Mucosa of rectum (tissue), 2 donors: ENCODE measurements at regions not wholly inside any gene's neighbourhood (a gene's known extent, or its start where the extent isn't known, plus 50 kb on each side); places are given as distances from the start of the nearest gene placed in this dataset.

Experiments used
- H3K27ac ChIP-seq, 2 donors: one replicate each; pipeline ENCODE4 v1.7.0; 2013; ENCODE audit warnings: inconsistent platforms in 2 of 2, low read depth in 2 of 2, low read length in 2 of 2
- H3K27me3 ChIP-seq, 2 donors: one replicate each; pipeline ENCODE4 v1.7.0; 2013; ENCODE audit warnings: low read length in 2 of 2; ENCODE audit not compliant: control insufficient read depth in 2 of 2, insufficient read depth in 2 of 2
- H3K36me3 ChIP-seq, 2 donors: one replicate each; pipeline ENCODE4 v1.7.0; 2013; ENCODE audit warnings: low read length in 2 of 2; ENCODE audit not compliant: control insufficient read depth in 2 of 2, insufficient read depth in 2 of 2
- H3K4me1 ChIP-seq, 2 donors: one replicate each; pipeline ENCODE4 v1.7.0; 2013; ENCODE audit warnings: low read length in 2 of 2, mild to moderate bottlenecking in 1 of 2; ENCODE audit not compliant: control insufficient read depth in 2 of 2, insufficient read depth in 2 of 2
- H3K4me3 ChIP-seq, 2 donors: one replicate each; pipeline ENCODE4 v1.7.0; 2013; ENCODE audit warnings: low read length in 2 of 2
- H3K9ac ChIP-seq, 2 donors: one replicate each; pipeline ENCODE4 v1.7.0; 2013; ENCODE audit warnings: low read length in 2 of 2, low read depth in 1 of 2, mild to moderate bottlenecking in 1 of 2
- H3K9me3 ChIP-seq, 2 donors: one replicate each; pipeline ENCODE4 v1.7.0; 2013; ENCODE audit warnings: low read length in 2 of 2; ENCODE audit not compliant: control insufficient read depth in 2 of 2
- donor health status: healthy.
- donor health status: Normal muscosa, but diverticular disease.

- Histone ChIP-seq H3K9ac (no peak overlapping the region), H3K4me3 (no peak overlapping the region), H3K9me3 (no peaks in the 10 kb centered on the region), H3K27ac (no peak overlapping the region), H3K36me3 (no peaks in the 10 kb centered on the region), H3K27me3 (no peaks in the 10 kb centered on the region), H3K4me1 (no peaks in the 10 kb centered on the region)
These were observed 67.0 kb upstream of the FOXC1 start for GRCh38 chr6:1542764-1543163.

- H3K36me3 ChIP-seq = no peaks in the 10 kb centered on the region
These were observed 65.7 kb upstream of the FOXC1 start for GRCh38 chr6:1544000-1544399.

GRCh38 chr6:1544603-1545002, 65.1 kb upstream of the FOXC1 start:
- Histone ChIP-seq H3K4me3 (no peak overlapping the region), H3K9ac (no peak overlapping the region), H3K27me3 (no peaks in the 10 kb centered on the region), H3K9me3 (no peaks in the 10 kb centered on the region), H3K36me3 (no peaks in the 10 kb centered on the region), H3K4me1 (no peaks in the 10 kb centered on the region), H3K27ac (no peak overlapping the region)

More at GRCh38 chr6:1544000-1544399, 65.7 kb upstream of the FOXC1 start:
- no peaks in the 10 kb centered on the region for H3K4me1 ChIP-seq
- no peaks in the 10 kb centered on the region for H3K27me3 ChIP-seq
- H3K9me3 ChIP-seq = no peaks in the 10 kb centered on the region
- no peak overlapping the region for H3K4me3 ChIP-seq
- no peak overlapping the region for H3K27ac ChIP-seq
- no peak overlapping the region for H3K9ac ChIP-seq

- Histone ChIP-seq H3K9ac (no peak overlapping the region), H3K9me3 (no peaks in the 10 kb centered on the region), H3K4me3 (no peak overlapping the region), H3K36me3 (no peaks in the 10 kb centered on the region), H3K4me1 (no peaks in the 10 kb centered on the region), H3K27ac (no peak overlapping the region), H3K27me3 (no peaks in the 10 kb centered on the region)
These were observed 64.1 kb upstream of the FOXC1 start for GRCh38 chr6:1545654-1546053.

- Histone ChIP-seq H3K9me3 (no peaks in the 10 kb centered on the region), H3K4me1 (no peaks in the 10 kb centered on the region), H3K27me3 (no peaks in the 10 kb centered on the region), H3K9ac (no peak overlapping the region), H3K36me3 (no peaks in the 10 kb centered on the region), H3K27ac (no peak overlapping the region), H3K4me3 (no peak overlapping the region)
These were observed 61.9 kb upstream of the FOXC1 start for GRCh38 chr6:1547785-1548184.

GRCh38 chr6:1551249-1551648, 58.5 kb upstream of the FOXC1 start:
- Histone ChIP-seq H3K9ac (no peak overlapping the region), H3K4me3 (no peak overlapping the region), H3K4me1 (no peaks in the 10 kb centered on the region), H3K27ac (no peak overlapping the region), H3K9me3 (no peaks in the 10 kb centered on the region), H3K36me3 (no peaks in the 10 kb centered on the region), H3K27me3 (no peaks in the 10 kb centered on the region)

- Histone ChIP-seq H3K9me3 (no peaks in the 10 kb centered on the region), H3K4me3 (no peak overlapping the region), H3K27ac (no peak overlapping the region), H3K27me3 (no peaks in the 10 kb centered on the region), H3K4me1 (no peaks in the 10 kb centered on the region), H3K9ac (no peak overlapping the region), H3K36me3 (no peaks in the 10 kb centered on the region)
These were observed 57.4 kb upstream of the FOXC1 start for GRCh38 chr6:1552296-1552761.

- no peaks in the 10 kb centered on the region for H3K9me3 ChIP-seq
- H3K4me3 ChIP-seq = no peak overlapping the region
- no peak overlapping the region for H3K9ac ChIP-seq
- no peaks in the 10 kb centered on the region for H3K36me3 ChIP-seq
- H3K27ac ChIP-seq = no peak overlapping the region
- H3K27me3 ChIP-seq = no peaks in the 10 kb centered on the region
- no peaks in the 10 kb centered on the region for H3K4me1 ChIP-seq
These were observed 56.1 kb upstream of the FOXC1 start for GRCh38 chr6:1553562-1554083.

GRCh38 chr6:1554141-1554475, 55.6 kb upstream of the FOXC1 start:
- Histone ChIP-seq H3K4me1 (no peaks in the 10 kb centered on the region), H3K9ac (peak overlapping the region in 1 of 2 donors; percentile 22), H3K4me3 (peak overlapping the region; percentile 53 to 69), H3K27ac (no peak overlapping the region), H3K36me3 (no peaks in the 10 kb centered on the region), H3K9me3 (no peaks in the 10 kb centered on the region), H3K27me3 (no peaks in the 10 kb centered on the region)

GRCh38 chr6:1554476-1555310, 55.0 kb upstream of the FOXC1 start:
- H3K9ac ChIP-seq = peak overlapping the region; percentile 26 to 34
- H3K4me1 ChIP-seq = no peaks in the 10 kb centered on the region
- H3K27ac ChIP-seq = peak overlapping the region; percentile 50 to 56
- H3K9me3 ChIP-seq = no peaks in the 10 kb centered on the region
- peak overlapping the region; percentile 53 to 69 for H3K4me3 ChIP-seq
- no peaks in the 10 kb centered on the region for H3K27me3 ChIP-seq
- no peaks in the 10 kb centered on the region for H3K36me3 ChIP-seq
